ENCODE measurements at regions not wholly inside any gene's neighbourhood (a gene's known extent, or its start where the extent isn't known, plus 50 kb on each side); places are given as distances from the start of the nearest gene placed in this dataset.
A peak's percentile ranks its signal among the peaks of the same experiment; 100 is the strongest.

DNA sequence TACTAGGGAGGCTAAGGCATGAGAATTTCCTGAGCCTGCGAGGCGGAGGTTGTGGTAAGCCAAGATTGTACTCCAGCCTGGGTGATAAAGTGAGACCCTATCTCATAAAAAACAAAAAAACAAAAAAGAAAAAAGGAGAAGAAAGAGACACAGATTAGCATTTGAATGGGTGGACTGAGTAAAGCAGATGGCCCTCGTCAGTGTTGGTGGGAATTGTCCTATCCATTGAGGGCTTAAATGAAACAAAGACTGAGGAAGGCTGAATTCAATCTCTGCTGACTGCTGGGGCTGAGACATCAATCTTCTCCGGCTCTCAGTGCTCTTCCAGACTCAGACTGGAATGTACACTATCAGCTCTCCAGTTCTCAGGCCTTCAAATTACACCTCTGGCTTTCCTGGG lies 136.8 kb downstream of the SLC7A11 start:
- TF ChIP-seq, protein P1, sequence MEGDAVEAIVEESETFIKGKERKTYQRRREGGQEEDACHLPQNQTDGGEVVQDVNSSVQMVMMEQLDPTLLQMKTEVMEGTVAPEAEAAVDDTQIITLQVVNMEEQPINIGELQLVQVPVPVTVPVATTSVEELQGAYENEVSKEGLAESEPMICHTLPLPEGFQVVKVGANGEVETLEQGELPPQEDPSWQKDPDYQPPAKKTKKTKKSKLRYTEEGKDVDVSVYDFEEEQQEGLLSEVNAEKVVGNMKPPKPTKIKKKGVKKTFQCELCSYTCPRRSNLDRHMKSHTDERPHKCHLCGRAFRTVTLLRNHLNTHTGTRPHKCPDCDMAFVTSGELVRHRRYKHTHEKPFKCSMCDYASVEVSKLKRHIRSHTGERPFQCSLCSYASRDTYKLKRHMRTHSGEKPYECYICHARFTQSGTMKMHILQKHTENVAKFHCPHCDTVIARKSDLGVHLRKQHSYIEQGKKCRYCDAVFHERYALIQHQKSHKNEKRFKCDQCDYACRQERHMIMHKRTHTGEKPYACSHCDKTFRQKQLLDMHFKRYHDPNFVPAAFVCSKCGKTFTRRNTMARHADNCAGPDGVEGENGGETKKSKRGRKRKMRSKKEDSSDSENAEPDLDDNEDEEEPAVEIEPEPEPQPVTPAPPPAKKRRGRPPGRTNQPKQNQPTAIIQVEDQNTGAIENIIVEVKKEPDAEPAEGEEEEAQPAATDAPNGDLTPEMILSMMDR (IDR thresholded peaks at IDR 0.05; ENCODE audit: insufficient read depth, low read length, severe bottlenecking), result no peak
- FAIRE-seq (no peak), DNase-seq (ENCODE audit: low read depth) (no peak)
- H3K4me3 ChIP-seq (ENCODE audit: low read depth, low read length), result no peak overlapping the region
- no peaks in the 10 kb centered on the region for H3K36me3 ChIP-seq (ENCODE audit: control insufficient read depth, insufficient read depth, low read length)
- no peaks in the 10 kb centered on the region for H3K27me3 ChIP-seq (ENCODE audit: control insufficient read depth, insufficient read depth, low read length)

DNA sequence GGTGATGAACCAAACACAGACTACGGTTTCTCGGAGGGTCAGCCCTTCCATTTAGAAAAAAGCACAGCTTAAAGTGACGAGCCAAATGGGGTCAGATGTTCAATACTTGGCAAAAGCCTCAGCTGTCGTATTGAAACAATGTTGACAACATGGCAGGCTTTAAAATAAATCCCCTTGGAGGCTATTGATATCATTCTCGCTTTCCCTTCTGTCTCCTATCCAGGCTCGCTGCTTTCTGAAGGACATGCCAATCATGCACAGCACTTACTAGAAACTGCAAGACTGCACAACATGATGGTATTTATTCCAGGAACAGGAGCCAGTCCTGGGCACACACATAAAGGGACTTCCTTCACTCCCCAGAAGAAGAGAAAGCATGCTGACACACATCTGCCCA lies 137.9 kb downstream of the SLC7A11 start:
- H3K4me3 ChIP-seq (ENCODE audit: low read depth, low read length), result no peak overlapping the region
- H3K36me3 ChIP-seq (ENCODE audit: control insufficient read depth, insufficient read depth, low read length), result no peaks in the 10 kb centered on the region
- FAIRE-seq (no peak), DNase-seq (ENCODE audit: low read depth) (no peak)
- TF ChIP-seq, protein P1 (IDR thresholded peaks at IDR 0.05; ENCODE audit: insufficient read depth, low read length, severe bottlenecking), result no peak
- H3K27me3 ChIP-seq (ENCODE audit: control insufficient read depth, insufficient read depth, low read length), result no peaks in the 10 kb centered on the region

DNA sequence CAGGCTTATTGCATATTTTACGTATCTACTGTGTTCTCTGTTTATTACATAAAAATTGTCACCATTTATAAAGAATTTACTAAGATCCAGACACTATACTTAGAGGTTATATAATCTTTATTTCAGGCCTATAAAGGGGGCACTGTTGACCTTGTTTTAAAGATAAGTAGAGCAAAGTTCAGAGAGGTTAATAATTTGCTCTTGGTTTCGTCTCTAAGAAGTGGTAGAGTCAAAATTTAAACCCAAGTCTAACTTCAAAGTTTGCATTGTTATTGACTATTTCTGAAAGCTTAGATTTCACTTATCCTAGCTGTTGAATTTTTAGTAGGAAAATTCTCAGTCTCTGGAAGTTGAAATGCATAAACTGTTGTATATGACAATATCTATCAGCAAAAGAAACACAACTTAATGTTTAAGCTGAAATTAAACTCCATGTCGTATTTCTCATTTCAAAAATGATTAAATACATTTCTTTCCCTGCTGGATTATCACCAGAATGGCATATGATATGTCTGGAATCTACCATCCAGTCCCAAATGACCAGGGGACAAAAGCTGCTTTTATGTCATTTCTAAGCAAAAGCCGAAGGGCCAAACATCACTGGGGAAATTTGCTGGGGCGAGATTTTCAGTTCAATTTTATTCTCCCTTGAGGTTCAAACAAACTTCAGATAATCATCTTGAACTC lies 138.4 kb downstream of the SLC7A11 start:
- FAIRE-seq (no peak), DNase-seq (ENCODE audit: low read depth) (no peak)
- Histone ChIP-seq H3K27me3 (ENCODE audit: control insufficient read depth, insufficient read depth, low read length) (no peaks in the 10 kb centered on the region), H3K4me3 (ENCODE audit: low read depth, low read length) (no peak overlapping the region), H3K36me3 (ENCODE audit: control insufficient read depth, insufficient read depth, low read length) (no peaks in the 10 kb centered on the region)
- TF ChIP-seq, protein P1 (IDR thresholded peaks at IDR 0.05; ENCODE audit: insufficient read depth, low read length, severe bottlenecking), result no peak

DNA sequence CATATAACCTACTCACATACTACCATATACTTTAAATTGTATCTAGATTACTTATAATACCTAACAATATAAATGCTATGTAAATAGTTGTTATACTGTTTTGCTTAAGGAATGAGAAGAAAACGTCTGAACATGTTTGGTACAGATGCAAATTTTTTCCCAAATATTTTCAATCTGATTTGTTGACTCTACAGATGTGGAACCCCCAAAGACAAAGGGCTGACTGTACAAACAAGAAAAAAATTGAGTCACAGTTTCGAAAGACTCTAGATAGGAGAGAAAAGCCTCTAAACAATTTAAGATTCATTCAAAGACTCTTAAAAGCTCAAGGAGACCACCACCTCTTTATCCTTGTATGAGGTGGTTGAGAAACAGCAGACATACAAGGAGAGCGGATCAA lies 142.8 kb downstream of the SLC7A11 start:
- Histone ChIP-seq H3K36me3 (ENCODE audit: control insufficient read depth, insufficient read depth, low read length) (no peaks in the 10 kb centered on the region), H3K27me3 (ENCODE audit: control insufficient read depth, insufficient read depth, low read length) (no peaks in the 10 kb centered on the region), H3K4me3 (ENCODE audit: low read depth, low read length) (no peak overlapping the region)
- peak; percentile 81 for DNase-seq (ENCODE audit: low read depth)
- TF ChIP-seq, protein P1 (IDR thresholded peaks at IDR 0.05; ENCODE audit: insufficient read depth, low read length, severe bottlenecking), result no peak
- no peak for FAIRE-seq

- no peak for DNase-seq (ENCODE audit: low read depth)
- Histone ChIP-seq H3K27me3 (ENCODE audit: control insufficient read depth, insufficient read depth, low read length) (no peaks in the 10 kb centered on the region), H3K36me3 (ENCODE audit: control insufficient read depth, insufficient read depth, low read length) (no peaks in the 10 kb centered on the region), H3K4me3 (ENCODE audit: low read depth, low read length) (no peak overlapping the region)
- TF ChIP-seq, protein P1 (IDR thresholded peaks at IDR 0.05; ENCODE audit: insufficient read depth, low read length, severe bottlenecking), result no peak
- no peak for FAIRE-seq
Measured at GRCh38 chr4:138097912-138098600, 144.1 kb downstream of the SLC7A11 start.

Measured in bronchial epithelial cell (primary cell).